ENCODE measurements at regions not wholly inside any gene's neighbourhood (a gene's known extent, or its start where the extent isn't known, plus 50 kb on each side); places are given as distances from the start of the nearest gene placed in this dataset.
"Not testable (repeated sequence)": the region's sequence is repeated elsewhere in the genome, so short reads cannot be mapped to it uniquely, and the experiment has no call there.

- DNase-seq: not testable (repeated sequence)
Measured at GRCh38 chr14:28401705-28402104, 364.9 kb upstream of the FOXG1 start.

- no peak for DNase-seq
Measured at GRCh38 chr14:28406196-28406595, 360.4 kb upstream of the FOXG1 start.

DNA sequence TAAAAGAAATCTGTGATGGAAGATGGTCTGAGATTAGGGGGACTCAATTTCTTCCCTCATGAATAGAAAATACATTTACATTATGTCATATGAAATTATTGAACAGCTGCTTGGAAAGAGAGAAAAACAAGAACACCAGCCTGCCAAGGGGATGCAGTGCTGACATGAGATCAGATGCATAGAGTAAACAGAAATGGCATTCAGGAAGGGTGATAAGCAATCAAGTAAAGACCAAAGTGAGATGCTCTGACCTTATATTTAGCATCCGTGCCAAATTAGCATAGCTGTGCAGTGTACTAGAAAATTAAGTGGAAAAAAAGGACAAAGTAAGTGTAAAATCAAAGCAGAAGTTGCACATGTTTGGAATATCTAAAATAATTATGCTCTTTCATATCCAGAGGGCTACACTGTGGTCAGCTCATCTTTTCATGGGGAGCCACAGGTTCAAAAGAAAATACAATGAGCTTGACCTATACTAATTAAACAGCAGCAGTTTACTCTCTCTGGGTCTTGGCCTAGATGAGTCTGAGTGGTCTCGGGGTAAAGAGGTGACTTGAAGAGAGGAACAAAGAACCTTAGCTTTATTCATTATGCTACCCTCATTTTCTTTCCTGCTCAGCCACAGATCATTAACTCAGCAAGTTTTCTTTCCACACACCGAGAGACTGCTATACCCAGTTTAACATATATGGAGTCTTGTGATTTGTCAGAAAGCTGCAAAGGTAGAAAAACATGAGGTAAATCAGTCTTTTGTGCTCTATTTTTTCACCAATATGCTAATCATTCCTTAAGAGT, 359.4 kb upstream of the FOXG1 start:
- no peak for DNase-seq

- no peak for DNase-seq
Measured at GRCh38 chr14:28407996-28408395, 358.6 kb upstream of the FOXG1 start.

DNA sequence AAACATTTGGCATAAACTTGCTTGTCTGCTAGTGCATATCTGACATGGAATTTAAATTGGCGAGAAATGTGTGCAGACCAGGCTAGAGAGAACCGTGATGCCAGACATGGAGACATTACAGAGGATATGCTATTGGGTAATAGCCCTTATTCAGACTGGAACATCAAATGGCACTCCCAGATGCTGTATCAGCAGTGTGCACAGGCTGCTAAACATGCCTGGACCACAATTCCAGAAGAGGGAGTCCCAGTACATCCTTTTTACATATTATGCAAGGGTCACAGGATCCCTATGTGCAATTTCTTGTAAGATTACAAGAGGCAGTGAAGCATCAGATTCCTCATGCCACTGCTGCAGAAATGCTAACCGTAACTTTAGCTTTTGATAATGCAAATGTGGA, 354.5 kb upstream of the FOXG1 start:
- no peak for DNase-seq

DNA sequence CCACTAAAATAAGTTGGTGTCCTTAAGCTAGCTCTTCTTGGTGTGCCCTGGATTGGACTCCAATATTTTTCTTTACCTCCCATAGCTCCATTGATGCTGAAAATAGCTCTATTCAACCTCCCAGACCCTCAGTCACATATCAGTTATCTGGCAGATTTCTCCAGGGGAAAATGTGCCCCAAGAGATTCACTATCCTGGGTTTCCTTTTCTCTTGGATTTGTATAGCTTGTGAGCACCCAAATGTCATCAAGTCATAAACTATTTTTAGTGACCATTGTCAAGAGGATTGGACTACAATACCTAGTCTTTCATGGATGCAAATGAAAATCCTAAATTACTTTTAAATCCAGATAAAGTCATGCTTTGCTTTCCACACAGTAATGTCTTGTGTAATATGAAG, 339.6 kb upstream of the FOXG1 start:
- no peak for DNase-seq

DNA sequence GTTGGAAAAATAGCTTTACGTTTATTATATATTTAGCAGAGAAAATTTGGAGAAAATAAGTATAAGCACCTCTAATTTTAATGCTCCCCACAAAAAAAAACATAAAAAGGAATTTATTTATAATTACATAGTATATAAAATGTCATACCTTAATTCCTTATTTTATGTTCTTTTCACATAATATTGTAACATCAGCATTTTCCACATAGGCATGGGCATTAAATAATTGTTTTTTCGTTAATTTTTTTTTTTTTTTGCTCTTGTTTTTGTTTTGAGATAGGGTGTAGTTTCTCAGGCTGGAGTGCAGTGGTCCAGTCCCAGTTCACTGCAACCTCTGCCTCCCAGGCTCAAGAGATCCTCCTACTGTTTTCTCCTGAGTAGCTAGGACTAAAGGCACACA, 329.8 kb upstream of the FOXG1 start:
- no peak for DNase-seq

DNA sequence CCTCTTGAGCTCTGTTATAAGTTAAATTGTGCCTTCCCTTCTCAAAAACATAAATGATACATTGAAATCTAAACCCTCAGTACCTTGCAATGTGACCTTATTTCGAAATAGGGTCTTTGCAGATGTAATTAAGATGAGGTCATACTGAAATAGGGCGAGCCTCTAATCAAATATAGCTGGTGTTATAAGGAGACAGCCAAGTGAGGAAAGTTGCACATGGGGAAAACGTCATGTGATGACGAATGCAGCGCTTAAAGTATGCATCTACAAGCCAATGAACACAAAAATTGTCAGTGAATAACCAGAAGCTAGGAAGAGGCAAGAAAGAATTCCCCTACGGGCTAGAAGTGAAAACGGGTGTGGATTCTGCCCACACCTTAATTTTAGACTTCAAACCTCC, 305.2 kb upstream of the FOXG1 start:
- DNase-seq: no peak

DNA sequence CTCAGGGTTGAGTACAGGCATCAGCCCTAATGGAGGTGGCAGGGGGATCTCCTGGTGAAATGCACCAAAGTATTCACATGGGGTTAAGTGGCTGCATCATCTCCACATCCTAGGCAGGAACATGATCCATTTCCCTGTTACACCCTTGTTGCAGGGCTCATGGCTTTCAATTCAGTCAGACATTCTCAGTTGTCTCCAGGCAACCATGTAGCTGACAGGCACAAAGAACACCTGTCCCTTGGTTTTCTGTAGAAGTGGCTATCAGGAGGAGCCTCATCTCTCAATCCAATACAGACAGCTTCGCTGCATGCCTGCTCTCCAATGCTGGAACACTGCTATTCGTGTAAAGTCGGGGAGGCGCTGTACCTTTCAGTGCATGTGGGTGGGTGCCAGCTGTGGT, 299.0 kb upstream of the FOXG1 start:
- DNase-seq: no peak

GRCh38 chr14:28468191-28469151, 298.1 kb upstream of the FOXG1 start:
- no peak for DNase-seq

DNA sequence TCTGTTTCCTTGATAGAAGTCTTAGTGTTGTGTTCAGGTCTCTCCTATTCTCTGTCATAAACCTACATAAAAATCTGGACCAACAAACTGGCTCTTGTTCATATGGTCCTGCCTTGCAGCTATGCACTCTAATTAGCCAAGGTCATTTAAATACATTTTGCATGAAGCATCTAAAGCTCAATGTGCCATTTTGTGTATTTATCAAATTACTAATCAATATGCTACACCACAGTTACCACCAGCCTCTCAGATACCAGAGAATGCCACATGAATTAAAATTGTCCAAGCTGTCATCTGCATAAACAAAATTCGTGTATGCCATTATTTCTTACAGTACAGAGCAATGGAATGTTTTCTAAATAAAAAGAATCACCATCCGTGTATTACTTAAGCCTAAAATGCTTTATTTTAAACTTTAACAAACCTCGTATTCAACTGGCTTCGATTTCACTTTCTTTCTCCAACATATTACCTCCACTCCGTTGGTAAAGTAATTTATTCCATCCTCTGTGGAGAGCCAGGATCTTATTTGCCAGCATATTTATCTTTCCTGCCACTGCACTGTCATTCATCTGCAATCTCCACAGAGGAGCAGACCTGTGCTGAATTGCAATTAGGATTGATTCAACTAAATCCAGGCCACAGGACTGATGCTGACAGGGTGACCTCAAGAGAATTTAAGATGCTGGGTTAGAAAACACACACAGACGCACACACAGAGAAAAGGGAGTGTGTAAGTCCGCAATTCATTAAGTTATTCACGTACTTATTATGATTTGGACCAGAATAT, 284.1 kb upstream of the FOXG1 start:
- DNase-seq: no peak

GRCh38 chr14:28483506-28483905, 283.1 kb upstream of the FOXG1 start:
- DNase-seq: no peak

- no peak for DNase-seq
Measured at GRCh38 chr14:28488684-28489083, 277.9 kb upstream of the FOXG1 start.

GRCh38 chr14:28493516-28493915, 273.1 kb upstream of the FOXG1 start:
- DNase-seq: no peak

DNA sequence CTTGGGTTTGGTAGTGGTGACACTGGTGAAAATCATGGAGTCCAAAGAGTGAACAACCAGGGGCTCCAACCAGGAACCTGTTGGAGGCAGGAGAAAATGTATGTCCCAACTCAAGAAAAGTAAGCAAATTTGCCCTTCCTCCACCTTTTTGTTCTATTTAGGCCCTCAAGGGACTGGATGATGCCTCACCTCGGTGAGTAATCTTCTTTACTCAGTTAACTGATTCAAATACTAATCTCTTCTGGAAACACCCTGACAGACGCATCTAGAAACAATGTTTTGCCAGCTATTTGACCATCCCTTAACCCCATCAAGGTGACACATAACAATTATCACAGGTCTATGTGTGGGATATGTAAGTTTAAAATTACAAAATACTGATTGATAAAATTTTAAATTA, 272.4 kb upstream of the FOXG1 start:
- DNase-seq: no peak

DNA sequence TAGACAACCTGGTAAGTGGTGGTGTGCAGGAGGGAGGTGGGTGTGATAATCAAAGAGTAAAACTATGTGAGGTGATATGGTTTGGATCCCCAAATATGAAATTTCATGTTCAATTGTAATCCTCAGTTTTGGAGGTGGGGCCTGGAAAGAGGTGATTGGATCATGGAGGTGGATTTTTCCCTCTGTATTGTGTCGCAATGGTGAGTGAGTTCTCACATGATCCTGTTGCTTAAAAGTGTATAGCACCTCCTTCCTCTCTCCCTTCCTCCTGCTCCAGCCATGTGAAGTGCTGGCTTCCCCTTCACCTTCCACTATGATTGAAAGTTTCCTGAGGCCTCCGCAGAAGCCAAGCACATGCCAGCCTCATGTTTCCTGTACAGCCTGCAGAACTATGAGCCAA, 270.2 kb upstream of the FOXG1 start:
- no peak for DNase-seq

- DNase-seq: no peak
Measured at GRCh38 chr14:28502517-28502916, 264.1 kb upstream of the FOXG1 start.

- DNase-seq: no peak
Measured at GRCh38 chr14:28515571-28515970, 251.0 kb upstream of the FOXG1 start.

DNA sequence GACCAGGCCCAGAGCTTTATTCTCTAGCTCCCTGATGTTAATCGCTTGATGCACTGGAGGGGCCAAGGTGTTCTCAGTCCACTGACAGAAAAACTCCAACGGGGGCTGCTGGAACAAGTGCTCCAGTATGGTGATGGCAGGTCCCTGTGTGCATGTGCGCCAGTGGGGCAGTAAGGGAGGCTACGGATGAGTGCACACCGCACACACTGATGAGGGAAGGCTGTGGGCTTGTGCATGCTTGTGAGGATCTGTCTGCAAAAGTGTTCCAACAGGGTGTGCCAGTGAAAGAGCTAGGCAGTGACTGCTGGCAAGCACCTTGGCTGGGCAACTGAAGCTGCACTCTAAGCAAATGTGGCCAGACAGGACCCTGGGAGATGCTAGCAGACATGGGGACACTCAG, 229.7 kb upstream of the FOXG1 start:
- no peak for DNase-seq

DNA sequence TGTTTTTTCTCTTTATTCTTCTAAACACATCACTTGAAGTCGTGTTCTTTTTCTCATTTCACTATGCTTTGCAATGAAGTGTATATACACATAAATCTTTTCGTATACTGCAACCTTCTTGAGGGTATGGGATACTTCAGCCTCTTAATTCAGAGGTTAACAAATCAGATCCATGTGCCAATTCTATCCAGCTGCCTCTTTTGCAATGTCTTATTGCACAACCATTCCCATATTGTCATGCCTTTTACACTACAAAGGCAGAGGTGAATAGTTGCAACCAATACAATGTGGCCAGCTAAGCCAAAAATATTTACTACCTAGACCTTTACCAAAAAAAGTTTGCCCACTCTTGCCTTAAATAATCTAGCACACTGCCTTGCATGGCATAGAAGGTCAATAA, 224.5 kb upstream of the FOXG1 start:
- DNase-seq: no peak

- no peak for DNase-seq
Measured at GRCh38 chr14:28565345-28565744, 201.2 kb upstream of the FOXG1 start.

GRCh38 chr14:28570391-28570790, 196.2 kb upstream of the FOXG1 start:
- DNase-seq: no peak

DNA sequence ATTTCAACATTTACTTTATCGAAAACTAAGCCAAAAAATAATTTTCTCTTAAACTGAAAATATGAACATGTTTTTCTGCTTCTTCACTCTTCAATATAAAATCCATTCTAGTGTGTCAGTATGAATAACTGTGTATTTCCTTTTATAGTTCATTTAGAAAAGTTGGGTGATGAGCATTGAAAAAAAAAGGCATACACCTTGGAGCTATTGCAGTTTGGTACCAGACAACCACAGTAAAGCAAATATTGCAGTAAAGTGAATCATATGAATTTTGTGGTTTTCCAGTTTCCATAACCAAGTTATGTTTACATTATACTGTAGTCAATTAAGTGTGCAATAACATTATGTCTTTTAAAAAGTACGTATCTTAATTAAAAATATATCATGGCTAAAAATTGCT, 195.0 kb upstream of the FOXG1 start:
- no peak for DNase-seq
